ENCODE measurements at regions not wholly inside any gene's neighbourhood (a gene's known extent, or its start where the extent isn't known, plus 50 kb on each side); places are given as distances from the start of the nearest gene placed in this dataset.

- in situ Hi-C loops (cut with MboI; ENCODE audit: low pct_unique_long_range_greater_than_20kb, low sequenced_read_pairs, unreplicated experiment), result no loop called here
- no peak for TF ChIP-seq CTCF (IDR thresholded peaks at IDR 0.05; ENCODE audit: extremely low read depth, insufficient read depth, missing control alignments)
- DNase-seq (ENCODE audit: low spot score), result no peak
Observed at GRCh38 chr13:81492449-81492848, 1151.5 kb upstream of the SPRY2 start.

GRCh38 chr13:81488021-81488420 is 1147.1 kb upstream of the SPRY2 start:
- DNase-seq (ENCODE audit: low spot score), result no peak
- in situ Hi-C loops (cut with MboI; ENCODE audit: low pct_unique_long_range_greater_than_20kb, low sequenced_read_pairs, unreplicated experiment), result no loop called here
- TF ChIP-seq CTCF (IDR thresholded peaks at IDR 0.05; ENCODE audit: extremely low read depth, insufficient read depth, missing control alignments), result no peak

GRCh38 chr13:81487151-81487550 is 1146.2 kb upstream of the SPRY2 start:
- DNase-seq (ENCODE audit: low spot score), result no peak
- in situ Hi-C loops (cut with MboI; ENCODE audit: low pct_unique_long_range_greater_than_20kb, low sequenced_read_pairs, unreplicated experiment), result no loop called here
- TF ChIP-seq CTCF (IDR thresholded peaks at IDR 0.05; ENCODE audit: extremely low read depth, insufficient read depth, missing control alignments), result peak; percentile 44

- in situ Hi-C loops (cut with MboI; ENCODE audit: low pct_unique_long_range_greater_than_20kb, low sequenced_read_pairs, unreplicated experiment), result no loop called here
- DNase-seq (ENCODE audit: low spot score), result no peak
Observed at GRCh38 chr13:81480634-81481033, 1139.7 kb upstream of the SPRY2 start.

GRCh38 chr13:81473366-81473899 is 1132.5 kb upstream of the SPRY2 start:
- no peak for DNase-seq (ENCODE audit: low spot score)
- in situ Hi-C loops (cut with MboI; ENCODE audit: low pct_unique_long_range_greater_than_20kb, low sequenced_read_pairs, unreplicated experiment), result no loop called here

More at GRCh38 chr13:81480634-81481033, 1139.7 kb upstream of the SPRY2 start:
- no peak for TF ChIP-seq CTCF (IDR thresholded peaks at IDR 0.05; ENCODE audit: extremely low read depth, insufficient read depth, missing control alignments)

GRCh38 chr13:81458170-81458569 is 1117.2 kb upstream of the SPRY2 start:
- no peak for TF ChIP-seq CTCF (IDR thresholded peaks at IDR 0.05; ENCODE audit: extremely low read depth, insufficient read depth, missing control alignments)
- no peak for DNase-seq (ENCODE audit: low spot score)
- in situ Hi-C loops (cut with MboI; ENCODE audit: low pct_unique_long_range_greater_than_20kb, low sequenced_read_pairs, unreplicated experiment), result no loop called here

More at GRCh38 chr13:81473366-81473899, 1132.5 kb upstream of the SPRY2 start:
- no peak for TF ChIP-seq CTCF (IDR thresholded peaks at IDR 0.05; ENCODE audit: extremely low read depth, insufficient read depth, missing control alignments)

GRCh38 chr13:81446441-81446840 is 1105.5 kb upstream of the SPRY2 start:
- no peak for TF ChIP-seq CTCF (IDR thresholded peaks at IDR 0.05; ENCODE audit: extremely low read depth, insufficient read depth, missing control alignments)
- DNase-seq (ENCODE audit: low spot score), result no peak
- in situ Hi-C loops (cut with MboI; ENCODE audit: low pct_unique_long_range_greater_than_20kb, low sequenced_read_pairs, unreplicated experiment), result no loop called here
